Fibroblast of villous mesenchyme (primary cell): ENCODE measurements at regions not wholly inside any gene's neighbourhood (a gene's known extent, or its start where the extent isn't known, plus 50 kb on each side); places are given as distances from the start of the nearest gene placed in this dataset.

Experiments used
- DNase-seq: peaks from one replicate; pipeline ENCODE4 v3.0.0-alpha.2; 2010; ENCODE audit warnings: low read depth
- H3K4me3 ChIP-seq: 2 replicates; pipeline ENCODE4 v1.5.1; 2011; ENCODE audit warnings: low read depth, mild to moderate bottlenecking, low read length
- CTCF ChIP-seq: IDR thresholded peaks from 2 replicates; pipeline ENCODE4 v1.5.1; 2012; ENCODE audit warnings: low read depth, mild to moderate bottlenecking, low read length; ENCODE audit not compliant: insufficient read depth

- H3K4me3 ChIP-seq, result no peak overlapping the region
- no peak for TF ChIP-seq CTCF
- no peak for DNase-seq
Measured at GRCh38 chr1:30449003-30449402, 274.4 kb downstream of the MATN1 start.

GRCh38 chr1:30447701-30448100, 275.7 kb downstream of the MATN1 start:
- no peak for DNase-seq
- H3K4me3 ChIP-seq, result no peak overlapping the region
- TF ChIP-seq CTCF, result no peak

GRCh38 chr1:30447080-30447479, 276.3 kb downstream of the MATN1 start:
- no peak overlapping the region for H3K4me3 ChIP-seq
- no peak for TF ChIP-seq CTCF
- no peak for DNase-seq

GRCh38 chr1:30446508-30446907, 276.9 kb downstream of the MATN1 start:
- no peak overlapping the region for H3K4me3 ChIP-seq
- DNase-seq, result no peak
- no peak for TF ChIP-seq CTCF

- no peak overlapping the region for H3K4me3 ChIP-seq
- no peak for DNase-seq
- TF ChIP-seq CTCF, result no peak
Measured at GRCh38 chr1:30446095-30446494, 277.3 kb downstream of the MATN1 start.

GRCh38 chr1:30445449-30445848, 277.9 kb downstream of the MATN1 start:
- no peak for DNase-seq
- H3K4me3 ChIP-seq, result no peak overlapping the region
- no peak for TF ChIP-seq CTCF

- no peak overlapping the region for H3K4me3 ChIP-seq
- DNase-seq, result no peak
- no peak for TF ChIP-seq CTCF
Measured at GRCh38 chr1:30444850-30445249, 278.5 kb downstream of the MATN1 start.
